Liver (tissue), 3 donors: ENCODE measurements at regions not wholly inside any gene's neighbourhood (a gene's known extent, or its start where the extent isn't known, plus 50 kb on each side); places are given as distances from the start of the nearest gene placed in this dataset.

Experiments used
- EGR1 ChIP-seq, 2 donors: IDR thresholded peaks; 2 replicates each; pipeline ENCODE4 v1.6.1; 2016 to 2018; ENCODE audit warnings: antibody characterized with exemption in 2 of 2, low read depth in 2 of 2
- FOXA1 ChIP-seq: IDR thresholded peaks from 2 replicates; pipeline ENCODE4 v1.6.1; 2016; ENCODE audit warnings: antibody characterized with exemption
- MAX ChIP-seq: IDR thresholded peaks from 2 replicates; pipeline ENCODE4 v1.6.1; 2016; ENCODE audit warnings: antibody characterized with exemption
- RAD21 ChIP-seq, 2 donors: IDR thresholded peaks; 2 replicates each; pipeline ENCODE4 v1.6.1; 2016; ENCODE audit warnings: antibody characterized with exemption in 2 of 2, mild to moderate bottlenecking in 2 of 2
- TAF1 ChIP-seq: conservative IDR thresholded peaks from 2 replicates; pipeline ENCODE4 v1.6.1; 2016; ENCODE audit warnings: antibody characterized with exemption, mild to moderate bottlenecking
- YY1 ChIP-seq: IDR thresholded peaks from 2 replicates; pipeline ENCODE4 v1.6.1; 2016; ENCODE audit warnings: antibody characterized with exemption, mild to moderate bottlenecking
- ZBTB33 ChIP-seq: IDR thresholded peaks from 2 replicates; pipeline ENCODE4 v1.6.1; 2016; ENCODE audit warnings: antibody characterized with exemption
- TF ChIP-seq, protein P1 (sequence below): fragments of 150-350 bp; IDR thresholded peaks from 2 replicates; pipeline ENCODE4 v1.5.1; 2017; ENCODE audit warnings: improper control_type of control experiment, low read depth, low read length; ENCODE audit not compliant: missing input control
- TF ChIP-seq, protein P2 (sequence below): IDR thresholded peaks from 2 replicates; pipeline ENCODE4 v1.6.1; 2016; ENCODE audit warnings: antibody characterized with exemption
- donor health status: healthy.
- donor health status: healthy.

GRCh38 chr22:49366437-49366836 is 461.2 kb downstream of the BRD1 start:
- TF ChIP-seq EGR1 (IDR thresholded peaks at IDR 0.05; ENCODE audit: low read depth in 2 of 2) (no peak), YY1 (no peak), ZBTB33 (no peak), MAX (no peak), RAD21 (IDR thresholded peaks at IDR 0.05) (no peak), FOXA1 (no peak), TAF1 (no peak)
- TF ChIP-seq, protein P1, sequence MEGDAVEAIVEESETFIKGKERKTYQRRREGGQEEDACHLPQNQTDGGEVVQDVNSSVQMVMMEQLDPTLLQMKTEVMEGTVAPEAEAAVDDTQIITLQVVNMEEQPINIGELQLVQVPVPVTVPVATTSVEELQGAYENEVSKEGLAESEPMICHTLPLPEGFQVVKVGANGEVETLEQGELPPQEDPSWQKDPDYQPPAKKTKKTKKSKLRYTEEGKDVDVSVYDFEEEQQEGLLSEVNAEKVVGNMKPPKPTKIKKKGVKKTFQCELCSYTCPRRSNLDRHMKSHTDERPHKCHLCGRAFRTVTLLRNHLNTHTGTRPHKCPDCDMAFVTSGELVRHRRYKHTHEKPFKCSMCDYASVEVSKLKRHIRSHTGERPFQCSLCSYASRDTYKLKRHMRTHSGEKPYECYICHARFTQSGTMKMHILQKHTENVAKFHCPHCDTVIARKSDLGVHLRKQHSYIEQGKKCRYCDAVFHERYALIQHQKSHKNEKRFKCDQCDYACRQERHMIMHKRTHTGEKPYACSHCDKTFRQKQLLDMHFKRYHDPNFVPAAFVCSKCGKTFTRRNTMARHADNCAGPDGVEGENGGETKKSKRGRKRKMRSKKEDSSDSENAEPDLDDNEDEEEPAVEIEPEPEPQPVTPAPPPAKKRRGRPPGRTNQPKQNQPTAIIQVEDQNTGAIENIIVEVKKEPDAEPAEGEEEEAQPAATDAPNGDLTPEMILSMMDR = no peak
- TF ChIP-seq, protein P2, sequence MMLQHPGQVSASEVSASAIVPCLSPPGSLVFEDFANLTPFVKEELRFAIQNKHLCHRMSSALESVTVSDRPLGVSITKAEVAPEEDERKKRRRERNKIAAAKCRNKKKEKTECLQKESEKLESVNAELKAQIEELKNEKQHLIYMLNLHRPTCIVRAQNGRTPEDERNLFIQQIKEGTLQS = no peak
